OCI-LY1 (cell line): ENCODE measurements at regions not wholly inside any gene's neighbourhood (a gene's known extent, or its start where the extent isn't known, plus 50 kb on each side); places are given as distances from the start of the nearest gene placed in this dataset.

Experiments
- H2AFZ ChIP-seq: fragments of 200-600 bp; sonication (generic), shearing (Covaris generic); 2 replicates; pipeline ENCODE4 v1.6.0; 2014; ENCODE audit warnings: antibody characterized with exemption, mild to moderate bottlenecking, low read length
- H3F3A ChIP-seq: fragments of 200-600 bp; sonication (generic), shearing (Covaris generic); 2 replicates; pipeline ENCODE4 v1.6.0; 2014; ENCODE audit warnings: mild to moderate bottlenecking, antibody characterized with exemption, low read length, moderate library complexity; ENCODE audit not compliant: insufficient read depth
- H3K27ac ChIP-seq: fragments of 200-600 bp; sonication (generic); 2 replicates; pipeline ENCODE4 v1.5.1; 2014; ENCODE audit warnings: low read length, mixed run types, mild to moderate bottlenecking, low read depth; ENCODE audit not compliant: poor library complexity, severe bottlenecking
- H3K27me3 ChIP-seq: fragments of 200-600 bp; sonication (generic); 2 replicates; pipeline ENCODE4 v1.6.0; 2014; ENCODE audit warnings: antibody characterized with exemption, mild to moderate bottlenecking, low read length, moderate library complexity; ENCODE audit not compliant: insufficient read depth
- H3K36me3 ChIP-seq: fragments of 200-600 bp; sonication (generic); 2 replicates; pipeline ENCODE4 v1.6.1; 2014; ENCODE audit warnings: mild to moderate bottlenecking, antibody characterized with exemption, low read length, moderate library complexity, mixed read lengths; ENCODE audit not compliant: insufficient read depth
- H3K4me1 ChIP-seq: fragments of 200-600 bp; sonication (generic); 2 replicates; pipeline ENCODE4 v1.5.1; 2014; ENCODE audit warnings: mild to moderate bottlenecking, low read length, moderate library complexity; ENCODE audit not compliant: insufficient read depth, severe bottlenecking
- H3K4me2 ChIP-seq: fragments of 200-600 bp; sonication (generic), shearing (Covaris generic); 2 replicates; pipeline ENCODE4 v1.6.1; 2014; ENCODE audit warnings: low read length
- H3K4me3 ChIP-seq: fragments of 200-600 bp; sonication (generic); 2 replicates; pipeline ENCODE4 v1.5.1; 2014; ENCODE audit warnings: low read length, low read depth, mild to moderate bottlenecking, mixed read lengths; ENCODE audit not compliant: poor library complexity, severe bottlenecking
- H3K79me2 ChIP-seq: fragments of 200-600 bp; shearing (Covaris generic); 2 replicates; pipeline ENCODE4 v1.6.1; 2016; ENCODE audit warnings: mixed run types, low read length, mixed read lengths; ENCODE audit not compliant: insufficient read depth
- H3K9ac ChIP-seq: fragments of 200-600 bp; sonication (generic), shearing (Covaris generic); 2 replicates; pipeline ENCODE4 v1.6.1; 2014; ENCODE audit warnings: mild to moderate bottlenecking, low read length, mixed read lengths
- H3K9me2 ChIP-seq: fragments of 200-600 bp; sonication (generic), shearing (Covaris generic); 2 replicates; pipeline ENCODE4 v1.6.1; 2014; ENCODE audit warnings: low read depth, mild to moderate bottlenecking, low read length, mixed read lengths
- H3K9me3 ChIP-seq: fragments of 200-600 bp; shearing (Covaris generic); 2 replicates; pipeline ENCODE4 v1.6.1; 2014; ENCODE audit warnings: low read length, mixed read lengths
- H4K20me1 ChIP-seq: fragments of 200-600 bp; sonication (generic), shearing (Covaris generic); 2 replicates; pipeline ENCODE4 v1.6.0; 2016; ENCODE audit warnings: mild to moderate bottlenecking, low read length; ENCODE audit not compliant: insufficient read depth
- CTCF ChIP-seq: fragments of 200-600 bp; sonication (generic), shearing (Covaris generic); IDR thresholded peaks from 2 replicates; pipeline ENCODE4 v1.5.1; 2017; ENCODE audit warnings: mild to moderate bottlenecking, antibody characterized with exemption, low read length, moderate library complexity, mixed read lengths
- EZH2 ChIP-seq: fragments of 200-600 bp; sonication (generic), shearing (Covaris generic); IDR thresholded peaks from 2 replicates; pipeline ENCODE4 v1.8.0; 2017; ENCODE audit warnings: borderline replicate concordance, mixed run types, mild to moderate bottlenecking, antibody characterized with exemption, low read length, moderate library complexity, mixed read lengths

DNA sequence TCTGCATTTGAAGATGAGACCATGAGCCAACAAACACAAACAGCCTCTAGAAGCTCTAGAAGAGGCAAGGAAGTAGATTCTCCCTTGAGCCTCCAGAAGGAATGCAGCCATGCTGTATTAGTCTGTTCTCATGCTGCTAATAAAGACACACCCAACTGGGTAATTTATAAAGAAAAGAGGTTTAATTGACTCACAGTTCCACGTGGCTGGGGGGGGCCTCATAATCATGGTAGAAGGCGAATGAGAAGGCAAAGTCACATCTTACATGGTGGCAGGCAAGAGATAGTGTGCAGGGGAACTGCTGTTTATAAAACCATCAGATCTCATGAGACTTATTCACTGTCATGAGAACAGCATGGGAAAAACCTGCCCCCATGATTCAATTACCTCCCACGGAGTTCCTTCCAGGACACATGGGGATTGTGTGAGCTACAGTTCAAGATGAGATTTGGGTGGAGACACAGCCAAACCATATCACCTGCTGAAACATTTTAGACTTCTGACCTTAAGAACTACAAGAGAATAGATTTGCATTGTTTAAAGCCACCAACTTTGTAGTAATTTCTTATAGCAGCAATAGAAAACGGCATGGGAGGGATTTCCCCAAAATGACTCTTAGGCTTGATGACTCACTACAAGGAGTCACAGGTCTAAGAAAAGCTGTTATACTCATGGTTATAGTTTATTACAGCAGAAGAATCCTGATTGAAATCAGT lies 284.4 kb upstream of the SFRP2 start:
- H3K27ac ChIP-seq = no peak overlapping the region
- no peak overlapping the region for H3K4me2 ChIP-seq
- no peaks in the 10 kb centered on the region for H3K4me1 ChIP-seq
- no peaks in the 10 kb centered on the region for H3K36me3 ChIP-seq
- H3K9me3 ChIP-seq = no peaks in the 10 kb centered on the region
- no peak overlapping the region for H3K9ac ChIP-seq
- no peaks in the 10 kb centered on the region for H3K9me2 ChIP-seq
- no peak overlapping the region for H3K4me3 ChIP-seq
- H2AFZ ChIP-seq = no peak overlapping the region
- H3F3A ChIP-seq = no peaks in the 10 kb centered on the region
- no peaks in the 10 kb centered on the region for H4K20me1 ChIP-seq
- no peaks in the 10 kb centered on the region for H3K79me2 ChIP-seq
- no peaks in the 10 kb centered on the region for H3K27me3 ChIP-seq
- TF ChIP-seq EZH2 = no peak
- TF ChIP-seq CTCF = no peak

DNA sequence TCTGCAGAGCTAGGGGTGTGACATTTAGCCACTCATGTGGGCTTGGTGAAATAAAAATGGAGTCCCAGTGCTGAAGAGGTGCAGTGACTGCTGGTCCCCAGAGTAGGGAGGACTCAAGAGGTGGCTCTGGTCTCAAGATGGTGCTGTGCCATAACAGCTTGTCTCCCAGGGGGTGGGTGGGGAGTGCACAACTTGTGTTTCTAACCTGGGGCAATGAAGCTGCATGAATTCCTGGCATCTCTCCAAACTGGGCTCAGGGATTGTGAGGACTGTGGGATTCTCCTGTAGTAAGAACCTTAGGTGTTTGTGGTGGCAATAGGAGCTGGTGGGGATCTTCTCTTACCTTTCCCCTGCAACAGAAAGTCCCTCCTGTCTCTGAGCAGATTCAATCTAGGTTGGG lies 278.9 kb upstream of the SFRP2 start:
- H2AFZ ChIP-seq = no peak overlapping the region
- no peak overlapping the region for H3K27ac ChIP-seq
- no peaks in the 10 kb centered on the region for H3K79me2 ChIP-seq
- no peaks in the 10 kb centered on the region for H3K27me3 ChIP-seq
- H3K4me3 ChIP-seq = no peak overlapping the region
- H3F3A ChIP-seq = no peaks in the 10 kb centered on the region
- H3K9me2 ChIP-seq = no peaks in the 10 kb centered on the region
- TF ChIP-seq EZH2 (no peak), CTCF (no peak)
- H3K36me3 ChIP-seq = no peaks in the 10 kb centered on the region
- no peaks in the 10 kb centered on the region for H3K4me1 ChIP-seq
- H3K4me2 ChIP-seq = no peak overlapping the region
- H4K20me1 ChIP-seq = no peaks in the 10 kb centered on the region
- H3K9ac ChIP-seq = no peak overlapping the region
- no peaks in the 10 kb centered on the region for H3K9me3 ChIP-seq

DNA sequence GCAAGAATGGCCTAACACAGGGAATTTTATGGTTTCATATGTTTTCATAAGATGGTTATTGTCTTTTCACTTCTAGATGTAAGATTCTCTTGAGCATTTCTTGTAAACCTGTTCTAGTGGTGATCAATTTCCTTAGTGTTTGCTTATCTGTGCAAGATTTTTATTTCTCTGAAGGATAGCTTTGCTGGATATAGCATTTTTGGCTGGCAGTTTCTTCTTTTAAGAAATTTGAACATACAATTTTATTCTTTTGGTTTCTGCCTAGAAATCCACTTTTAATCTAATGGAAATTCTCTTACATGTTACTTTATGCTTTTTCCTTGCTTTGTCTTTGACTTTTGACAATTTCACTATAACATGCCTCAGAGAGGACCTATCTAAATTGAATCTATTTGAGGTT lies 276.5 kb upstream of the SFRP2 start:
- Histone ChIP-seq H3K9me3 (no peaks in the 10 kb centered on the region), H4K20me1 (no peaks in the 10 kb centered on the region), H2AFZ (no peak overlapping the region), H3K4me3 (no peak overlapping the region), H3K9ac (no peak overlapping the region), H3K36me3 (no peaks in the 10 kb centered on the region), H3K4me2 (no peak overlapping the region), H3K4me1 (no peaks in the 10 kb centered on the region), H3K27ac (no peak overlapping the region), H3K79me2 (no peaks in the 10 kb centered on the region), H3K27me3 (no peaks in the 10 kb centered on the region), H3K9me2 (no peaks in the 10 kb centered on the region), H3F3A (no peaks in the 10 kb centered on the region)
- TF ChIP-seq EZH2 (no peak), CTCF (no peak)
